DMS 273 (cell line): ENCODE measurements at regions not wholly inside any gene's neighbourhood (a gene's known extent, or its start where the extent isn't known, plus 50 kb on each side); places are given as distances from the start of the nearest gene placed in this dataset.

Experiments
- DNase-seq: peaks from one replicate; lab custom pipeline; 2025; ENCODE audit not compliant: unreplicated experiment; lab: John Stamatoyannopoulos, UW

GRCh38 chr21:37967036-37967435, 50.8 kb upstream of the KCNJ6 start:
- DNase-seq = no peak

GRCh38 chr21:37968744-37969143, 52.5 kb upstream of the KCNJ6 start:
- no peak for DNase-seq

GRCh38 chr21:37970548-37970947, 54.3 kb upstream of the KCNJ6 start:
- DNase-seq = peak; percentile 46

GRCh38 chr21:37971390-37971950, 55.2 kb upstream of the KCNJ6 start:
- no peak for DNase-seq

GRCh38 chr21:37974081-37974480, 57.8 kb upstream of the KCNJ6 start:
- no peak for DNase-seq

- no peak for DNase-seq
Observed at GRCh38 chr21:37982496-37983318, 66.5 kb upstream of the KCNJ6 start.

- DNase-seq = no peak
Observed at GRCh38 chr21:37983336-37984095, 67.3 kb upstream of the KCNJ6 start.

- DNase-seq = no peak
Observed at GRCh38 chr21:37984416-37984815, 68.2 kb upstream of the KCNJ6 start.

GRCh38 chr21:37986000-37986399, 69.7 kb upstream of the KCNJ6 start:
- DNase-seq = peak; percentile 40

GRCh38 chr21:37986751-37987399, 70.6 kb upstream of the KCNJ6 start:
- DNase-seq = peak; percentile 95

GRCh38 chr21:37987668-37988067, 71.4 kb upstream of the KCNJ6 start:
- DNase-seq = peak; percentile 65

GRCh38 chr21:37993071-37993470, 76.8 kb upstream of the KCNJ6 start:
- DNase-seq = no peak

- peak; percentile 9 for DNase-seq
Observed at GRCh38 chr21:37994211-37994610, 78.0 kb upstream of the KCNJ6 start.

- DNase-seq = no peak
Observed at GRCh38 chr21:38012672-38013071, 96.4 kb upstream of the KCNJ6 start.

GRCh38 chr21:38013741-38014140, 97.5 kb upstream of the KCNJ6 start:
- DNase-seq = no peak

GRCh38 chr21:38014298-38014697, 98.0 kb upstream of the KCNJ6 start:
- DNase-seq = no peak

- DNase-seq = no peak
Observed at GRCh38 chr21:38027901-38028498, 111.7 kb upstream of the KCNJ6 start.

GRCh38 chr21:38032082-38032801, 116.0 kb upstream of the KCNJ6 start:
- no peak for DNase-seq

GRCh38 chr21:38036016-38036415, 119.8 kb upstream of the KCNJ6 start:
- DNase-seq = no peak

- no peak for DNase-seq
Observed at GRCh38 chr21:38037416-38037815, 121.2 kb upstream of the KCNJ6 start.
